Suprapubic skin (tissue), 4 donors: ENCODE measurements at regions not wholly inside any gene's neighbourhood (a gene's known extent, or its start where the extent isn't known, plus 50 kb on each side); places are given as distances from the start of the nearest gene placed in this dataset.

Experiments
- DNase-seq, 2 donors: peaks; one replicate each; pipeline ENCODE4 v3.0.0-alpha.2; 2019; ENCODE audit warnings: low spot score in 2 of 2
- H3K27ac ChIP-seq: fragments of 200-600 bp; sonication (generic); one replicate; pipeline ENCODE4 v1.5.1; 2019
- H3K27me3 ChIP-seq: fragments of 200-600 bp; sonication (generic); one replicate; pipeline ENCODE4 v1.5.1; 2019
- H3K36me3 ChIP-seq: fragments of 200-600 bp; sonication (generic); one replicate; pipeline ENCODE4 v1.5.1; 2019
- H3K4me1 ChIP-seq: fragments of 200-600 bp; sonication (generic); one replicate; pipeline ENCODE4 v1.5.1; 2019
- H3K4me3 ChIP-seq: fragments of 200-600 bp; sonication (generic); one replicate; pipeline ENCODE4 v1.5.1; 2019; ENCODE audit warnings: mild to moderate bottlenecking
- H3K9me3 ChIP-seq: fragments of 200-600 bp; sonication (generic); one replicate; pipeline ENCODE4 v1.5.1; 2019
- EP300 ChIP-seq: sonication (generic); formaldehyde crosslinking; IDR thresholded peaks from one replicate; pipeline ENCODE4 v1.6.1; 2017; ENCODE audit warnings: antibody characterized with exemption
- POLR2A ChIP-seq, 2 donors: fragments of 450-650 bp; IDR thresholded peaks; one replicate each; pipeline ENCODE4 v1.6.1; 2017; ENCODE audit warnings: antibody characterized with exemption in 2 of 2, mild to moderate bottlenecking in 2 of 2, moderate library complexity in 2 of 2
- POLR2AphosphoS5 ChIP-seq, 3 donors: sonication (generic); formaldehyde crosslinking; IDR thresholded peaks; one replicate each; pipeline ENCODE4 v1.6.1; 2017; ENCODE audit warnings: antibody characterized with exemption in 3 of 3
- WGBS: methylation state at CpG from one replicate; pipeline ENCODE4 v1.1.5; 2018; 5-methylcytosine and 5-hydroxymethylcytosine counted together
- TF ChIP-seq, protein P1 (sequence below), 2 donors: fragments of 200-600 bp in 1 of 2; fragments of 450-650 bp in 1 of 2; sonication (generic) in 1 of 2; IDR thresholded peaks; one replicate each; pipeline ENCODE4 v1.5.1; 2016 to 2019; ENCODE audit warnings: antibody characterized with exemption in 2 of 2, mild to moderate bottlenecking in 1 of 2, moderate library complexity in 1 of 2

DNA sequence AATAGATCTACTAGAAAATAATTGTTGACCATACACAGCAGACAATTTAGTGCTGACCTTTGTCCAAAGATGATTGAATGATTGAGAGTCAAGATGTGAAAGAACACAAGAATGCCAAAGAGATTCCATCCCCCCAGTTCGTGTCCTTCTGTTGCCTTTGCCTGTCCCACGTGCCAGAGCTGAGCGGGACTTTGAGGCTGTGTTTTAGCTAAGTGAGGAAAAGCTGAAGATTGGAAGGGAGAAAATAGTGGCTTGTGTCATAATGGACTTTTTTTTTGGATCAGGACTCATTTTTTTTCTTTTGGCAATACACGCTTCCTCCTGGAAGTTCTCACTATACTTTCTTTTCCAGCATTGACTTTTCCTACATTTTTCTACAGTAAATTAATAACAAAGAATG is 206.6 kb upstream of the MDFIC2 start:
- no peaks in the 10 kb centered on the region for H3K4me1 ChIP-seq
- no peaks in the 10 kb centered on the region for H3K9me3 ChIP-seq
- H3K4me3 ChIP-seq: no peak overlapping the region
- H3K36me3 ChIP-seq: no peaks in the 10 kb centered on the region
- WGBS: 81% methylated on average over 4 of the region's 4 CpGs
- no peak for DNase-seq
- H3K27me3 ChIP-seq: no peaks in the 10 kb centered on the region
- no peak overlapping the region for H3K27ac ChIP-seq
- TF ChIP-seq POLR2A (IDR thresholded peaks at IDR 0.05): no peak

DNA sequence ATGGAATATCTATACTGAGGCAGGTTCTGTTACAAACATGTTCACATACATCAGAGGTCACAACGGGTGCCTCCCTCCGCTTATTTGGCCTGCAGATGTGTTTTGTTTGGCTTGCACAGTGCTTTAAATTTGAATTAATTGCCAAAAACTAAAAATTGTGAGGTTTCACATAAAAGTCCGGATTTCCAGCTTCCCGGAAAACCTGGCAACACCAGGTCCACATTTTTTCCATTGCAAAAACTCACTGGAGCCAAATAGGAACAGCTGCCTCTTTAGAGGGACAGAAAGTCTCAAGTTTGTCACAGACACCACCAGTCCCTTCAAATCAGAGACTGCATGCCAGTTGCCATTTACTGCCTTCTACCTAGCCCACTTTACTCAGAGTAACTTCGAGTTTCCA is 205.9 kb upstream of the MDFIC2 start:
- TF ChIP-seq POLR2AphosphoS5 (IDR thresholded peaks at IDR 0.05) (no peak), EP300 (no peak), POLR2A (IDR thresholded peaks at IDR 0.05) (no peak)
- TF ChIP-seq, protein P1, sequence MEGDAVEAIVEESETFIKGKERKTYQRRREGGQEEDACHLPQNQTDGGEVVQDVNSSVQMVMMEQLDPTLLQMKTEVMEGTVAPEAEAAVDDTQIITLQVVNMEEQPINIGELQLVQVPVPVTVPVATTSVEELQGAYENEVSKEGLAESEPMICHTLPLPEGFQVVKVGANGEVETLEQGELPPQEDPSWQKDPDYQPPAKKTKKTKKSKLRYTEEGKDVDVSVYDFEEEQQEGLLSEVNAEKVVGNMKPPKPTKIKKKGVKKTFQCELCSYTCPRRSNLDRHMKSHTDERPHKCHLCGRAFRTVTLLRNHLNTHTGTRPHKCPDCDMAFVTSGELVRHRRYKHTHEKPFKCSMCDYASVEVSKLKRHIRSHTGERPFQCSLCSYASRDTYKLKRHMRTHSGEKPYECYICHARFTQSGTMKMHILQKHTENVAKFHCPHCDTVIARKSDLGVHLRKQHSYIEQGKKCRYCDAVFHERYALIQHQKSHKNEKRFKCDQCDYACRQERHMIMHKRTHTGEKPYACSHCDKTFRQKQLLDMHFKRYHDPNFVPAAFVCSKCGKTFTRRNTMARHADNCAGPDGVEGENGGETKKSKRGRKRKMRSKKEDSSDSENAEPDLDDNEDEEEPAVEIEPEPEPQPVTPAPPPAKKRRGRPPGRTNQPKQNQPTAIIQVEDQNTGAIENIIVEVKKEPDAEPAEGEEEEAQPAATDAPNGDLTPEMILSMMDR (IDR thresholded peaks at IDR 0.05): no peak
- H3K4me3 ChIP-seq: no peak overlapping the region
- DNase-seq: no peak
- no peaks in the 10 kb centered on the region for H3K4me1 ChIP-seq
- no peaks in the 10 kb centered on the region for H3K9me3 ChIP-seq
- no peaks in the 10 kb centered on the region for H3K36me3 ChIP-seq
- WGBS: 64% methylated on average over 5 of the region's 5 CpGs
- H3K27ac ChIP-seq: no peak overlapping the region
- H3K27me3 ChIP-seq: no peaks in the 10 kb centered on the region

DNA sequence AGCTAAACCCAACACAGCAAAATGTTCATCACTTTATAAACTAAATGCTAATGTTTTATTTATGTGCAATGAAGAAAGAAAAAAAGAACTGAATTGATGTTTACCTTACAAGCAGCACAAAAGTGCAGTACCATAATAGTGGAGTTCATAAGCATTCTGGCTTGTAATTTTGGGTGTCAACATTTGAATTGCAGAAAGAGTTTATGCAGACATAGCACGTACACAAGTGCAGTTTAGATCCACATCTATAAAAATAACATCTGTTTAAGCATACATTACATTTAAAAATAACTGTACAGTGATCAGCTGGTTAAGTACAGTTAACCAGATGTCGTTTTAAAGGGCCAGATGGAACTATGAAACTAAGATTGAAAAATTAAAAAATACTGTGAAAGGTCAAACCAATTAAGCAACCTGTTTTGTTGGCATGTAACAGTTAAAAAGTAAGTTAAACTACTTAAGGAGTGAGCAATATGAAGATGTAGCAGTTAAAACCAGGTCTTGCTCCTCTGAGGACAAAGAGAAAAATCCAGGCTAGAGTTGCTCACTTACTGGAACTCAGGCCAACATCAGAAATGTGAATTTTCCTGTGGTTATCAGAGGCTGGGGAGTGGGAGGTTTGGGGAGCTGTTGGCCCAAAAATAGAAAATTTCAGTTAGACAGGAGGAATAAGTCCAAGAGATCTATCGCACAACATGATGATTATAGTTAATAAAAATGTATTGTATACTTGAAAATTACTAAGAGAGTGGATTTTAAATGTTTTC is 204.9 kb upstream of the MDFIC2 start:
- no peak overlapping the region for H3K27ac ChIP-seq
- no peaks in the 10 kb centered on the region for H3K27me3 ChIP-seq
- WGBS: 79% methylated on average over 3 of the region's 3 CpGs
- no peaks in the 10 kb centered on the region for H3K36me3 ChIP-seq
- H3K4me1 ChIP-seq: no peaks in the 10 kb centered on the region
- TF ChIP-seq POLR2A (IDR thresholded peaks at IDR 0.05): no peak
- TF ChIP-seq, protein P1 (IDR thresholded peaks at IDR 0.05): no peak
- no peak for TF ChIP-seq EP300
- no peak for TF ChIP-seq POLR2AphosphoS5 (IDR thresholded peaks at IDR 0.05)
- H3K4me3 ChIP-seq: no peak overlapping the region
- no peak for DNase-seq
- H3K9me3 ChIP-seq: no peaks in the 10 kb centered on the region

DNA sequence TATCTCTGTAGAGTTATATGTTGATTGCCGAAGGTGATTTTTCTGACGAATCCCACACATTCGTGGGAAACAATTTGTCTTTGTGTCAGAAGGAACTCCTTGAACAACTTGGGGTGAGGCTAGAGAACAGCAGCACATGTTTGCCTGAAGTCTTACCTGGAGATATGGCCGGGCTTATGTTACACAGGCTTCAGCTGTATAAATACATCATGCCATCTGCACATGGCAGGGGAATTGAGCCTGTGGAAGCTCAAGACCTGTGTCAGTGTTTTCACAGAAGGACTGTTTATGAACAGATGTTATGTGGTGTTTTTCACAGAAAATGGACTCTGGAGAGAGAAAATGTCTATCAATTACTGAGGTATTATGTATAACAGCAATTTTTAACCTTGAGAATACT is 203.6 kb upstream of the MDFIC2 start:
- WGBS: 76% methylated on average over 4 of the region's 4 CpGs
- TF ChIP-seq POLR2A (IDR thresholded peaks at IDR 0.05) (no peak), EP300 (no peak), POLR2AphosphoS5 (IDR thresholded peaks at IDR 0.05) (no peak)
- TF ChIP-seq, protein P1 (IDR thresholded peaks at IDR 0.05): no peak
- Histone ChIP-seq H3K4me1 (no peaks in the 10 kb centered on the region), H3K27ac (no peak overlapping the region), H3K4me3 (no peak overlapping the region), H3K36me3 (no peaks in the 10 kb centered on the region), H3K9me3 (no peaks in the 10 kb centered on the region), H3K27me3 (peaks cover 2% of the 10 kb centered on the region)
- no peak for DNase-seq

DNA sequence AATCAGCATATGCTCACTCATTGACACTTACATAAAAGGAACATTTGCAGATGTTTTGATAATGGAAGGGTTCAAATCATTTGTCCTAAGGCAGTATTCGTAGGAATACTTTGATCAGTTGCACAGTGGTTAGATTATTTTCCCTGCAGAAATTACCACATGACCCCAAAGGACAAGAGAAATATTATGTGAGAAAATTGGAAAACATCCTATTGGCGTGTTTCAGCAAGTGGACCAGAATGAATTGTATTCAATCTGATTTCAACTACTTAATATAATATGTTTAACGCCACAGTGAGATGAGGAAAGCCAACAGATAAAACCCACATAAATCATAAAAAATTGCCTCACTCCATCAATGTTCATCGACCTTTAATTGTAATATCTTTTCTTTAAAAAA is 195.0 kb upstream of the MDFIC2 start:
- Histone ChIP-seq H3K27me3 (peaks cover 3% of the 10 kb centered on the region), H3K4me3 (no peak overlapping the region), H3K27ac (no peak overlapping the region), H3K36me3 (no peaks in the 10 kb centered on the region), H3K9me3 (no peaks in the 10 kb centered on the region), H3K4me1 (no peaks in the 10 kb centered on the region)
- no peak for TF ChIP-seq EP300
- TF ChIP-seq POLR2A (IDR thresholded peaks at IDR 0.05): no peak
- TF ChIP-seq POLR2AphosphoS5 (IDR thresholded peaks at IDR 0.05): no peak
- TF ChIP-seq, protein P1 (IDR thresholded peaks at IDR 0.05): no peak
- DNase-seq: no peak
- 45% methylated on average over 4 of the region's 4 CpGs for WGBS

DNA sequence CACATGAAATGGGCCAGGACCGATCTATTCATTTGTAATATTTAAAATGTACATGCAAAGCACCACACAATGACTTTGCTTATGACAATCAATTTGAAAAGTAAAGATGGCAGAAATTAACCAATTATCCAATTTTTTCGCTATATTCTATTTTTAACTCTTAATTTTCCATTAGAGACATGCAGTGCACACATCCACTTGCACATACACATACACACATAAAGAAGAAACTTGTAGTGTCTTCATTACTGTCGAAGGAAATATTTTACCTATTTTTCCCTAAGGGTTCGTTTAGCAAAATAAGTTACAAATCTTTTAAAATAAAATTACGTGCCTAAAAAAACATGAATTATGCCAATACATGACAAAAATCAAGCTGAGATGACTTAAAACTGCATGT is 194.3 kb upstream of the MDFIC2 start:
- Histone ChIP-seq H3K4me3 (no peak overlapping the region), H3K4me1 (no peaks in the 10 kb centered on the region), H3K27me3 (peaks cover 3% of the 10 kb centered on the region), H3K27ac (no peak overlapping the region), H3K9me3 (no peaks in the 10 kb centered on the region), H3K36me3 (no peaks in the 10 kb centered on the region)
- TF ChIP-seq, protein P1 (IDR thresholded peaks at IDR 0.05): no peak
- TF ChIP-seq POLR2AphosphoS5 (IDR thresholded peaks at IDR 0.05) (no peak), POLR2A (IDR thresholded peaks at IDR 0.05) (no peak), EP300 (no peak)
- DNase-seq: no peak
- 81% methylated on average over 5 of the region's 5 CpGs for WGBS
